ENCODE measurements at regions not wholly inside any gene's neighbourhood (a gene's known extent, or its start where the extent isn't known, plus 50 kb on each side); places are given as distances from the start of the nearest gene placed in this dataset.

- no peak overlapping the region for H3K27ac Mint-ChIP-seq
- H3K9me3 Mint-ChIP-seq = peaks cover 4% of the 10 kb centered on the region
- no peaks in the 10 kb centered on the region for H3K27me3 Mint-ChIP-seq (ENCODE audit: low read depth)
- no peaks in the 10 kb centered on the region for H3K36me3 Mint-ChIP-seq
- H3K4me3 Mint-ChIP-seq = no peak overlapping the region
- no peak for TF ChIP-seq CTCF (IDR thresholded peaks at IDR 0.05; ENCODE audit: unreplicated experiment)
- peaks cover 25% of the 10 kb centered on the region for H3K4me1 Mint-ChIP-seq
- DNase-seq (ENCODE audit: low spot score in 2 of 2, unreplicated experiment in 2 of 2) = no peak
Measured at GRCh38 chr13:22126433-22127021, 455.7 kb downstream of the FGF9 start.

GRCh38 chr13:22127277-22128164 lies 456.6 kb downstream of the FGF9 start:
- no peak overlapping the region for H3K27ac Mint-ChIP-seq
- no peak overlapping the region for H3K4me3 Mint-ChIP-seq
- no peaks in the 10 kb centered on the region for H3K36me3 Mint-ChIP-seq
- peaks cover 25% of the 10 kb centered on the region for H3K4me1 Mint-ChIP-seq
- no peak for TF ChIP-seq CTCF (IDR thresholded peaks at IDR 0.05; ENCODE audit: unreplicated experiment)
- H3K9me3 Mint-ChIP-seq = peaks cover 8% of the 10 kb centered on the region
- no peak for DNase-seq (ENCODE audit: low spot score in 2 of 2, unreplicated experiment in 2 of 2)
- H3K27me3 Mint-ChIP-seq (ENCODE audit: low read depth) = no peaks in the 10 kb centered on the region

- H3K27ac Mint-ChIP-seq = no peak overlapping the region
- TF ChIP-seq CTCF (IDR thresholded peaks at IDR 0.05; ENCODE audit: unreplicated experiment) = no peak
- peaks cover 25% of the 10 kb centered on the region for H3K4me1 Mint-ChIP-seq
- H3K4me3 Mint-ChIP-seq = no peak overlapping the region
- no peaks in the 10 kb centered on the region for H3K27me3 Mint-ChIP-seq (ENCODE audit: low read depth)
- H3K36me3 Mint-ChIP-seq = no peaks in the 10 kb centered on the region
- peaks cover 8% of the 10 kb centered on the region for H3K9me3 Mint-ChIP-seq
- no peak for DNase-seq (ENCODE audit: low spot score in 2 of 2, unreplicated experiment in 2 of 2)
Measured at GRCh38 chr13:22128441-22129408, 457.9 kb downstream of the FGF9 start.

GRCh38 chr13:22130254-22130653 lies 459.4 kb downstream of the FGF9 start:
- H3K4me1 Mint-ChIP-seq = peaks cover 29% of the 10 kb centered on the region
- DNase-seq (ENCODE audit: low spot score in 2 of 2, unreplicated experiment in 2 of 2) = no peak
- no peak overlapping the region for H3K4me3 Mint-ChIP-seq
- no peaks in the 10 kb centered on the region for H3K36me3 Mint-ChIP-seq
- TF ChIP-seq CTCF (IDR thresholded peaks at IDR 0.05; ENCODE audit: unreplicated experiment) = no peak
- no peak overlapping the region for H3K27ac Mint-ChIP-seq
- peaks cover 8% of the 10 kb centered on the region for H3K9me3 Mint-ChIP-seq
- no peaks in the 10 kb centered on the region for H3K27me3 Mint-ChIP-seq (ENCODE audit: low read depth)

- peaks cover 16% of the 10 kb centered on the region for H3K9me3 Mint-ChIP-seq
Measured at GRCh38 chr13:22134261-22134660, 463.4 kb downstream of the FGF9 start.

More at GRCh38 chr13:22134261-22134660, 463.4 kb downstream of the FGF9 start:
- H3K36me3 Mint-ChIP-seq = peaks cover 2% of the 10 kb centered on the region
- H3K27me3 Mint-ChIP-seq (ENCODE audit: low read depth) = no peaks in the 10 kb centered on the region
- peaks cover 19% of the 10 kb centered on the region for H3K4me1 Mint-ChIP-seq
- no peak for DNase-seq (ENCODE audit: low spot score in 2 of 2, unreplicated experiment in 2 of 2)
- no peak for TF ChIP-seq CTCF (IDR thresholded peaks at IDR 0.05; ENCODE audit: unreplicated experiment)
- no peak overlapping the region for H3K4me3 Mint-ChIP-seq
- no peak overlapping the region for H3K27ac Mint-ChIP-seq

Data from mesothelial cell of epicardium (in vitro differentiated cells).